Upper lobe of left lung (tissue), 6 donors: ENCODE measurements at regions not wholly inside any gene's neighbourhood (a gene's known extent, or its start where the extent isn't known, plus 50 kb on each side); places are given as distances from the start of the nearest gene placed in this dataset.

Experiments used
- ATAC-seq, 2 donors: fragments of 200-7000 bp; cut with Tn5 transposase; one replicate each; pipeline ENCODE4 v1.9.1; 2022; ENCODE audit warnings: mild to moderate bottlenecking in 2 of 2, moderate library complexity in 2 of 2; ENCODE audit not compliant: low FRiP score in 2 of 2
- DNase-seq, 2 donors: peaks; one replicate each; pipeline ENCODE4 v3.0.0-alpha.2; 2019 to 2020
- H3K27ac ChIP-seq, 4 donors: fragments of 200-600 bp; sonication (generic); one replicate each; pipeline ENCODE4 v1.5.1; 2016 to 2019
- H3K27me3 ChIP-seq, 4 donors: fragments of 200-600 bp; sonication (generic); one replicate each; pipeline ENCODE4 v1.5.1; 2017 to 2019
- H3K36me3 ChIP-seq, 4 donors: fragments of 200-600 bp; sonication (generic); one replicate each; pipeline ENCODE4 v1.5.1; 2016 to 2019
- H3K4me1 ChIP-seq, 4 donors: fragments of 200-600 bp; sonication (generic); one replicate each; pipeline ENCODE4 v1.5.1; 2018 to 2019
- H3K4me3 ChIP-seq, 4 donors: fragments of 200-600 bp; sonication (generic); one replicate each; pipeline ENCODE4 v1.5.1; 2017 to 2019; ENCODE audit warnings: mild to moderate bottlenecking in 2 of 4, moderate library complexity in 1 of 4
- H3K9me3 ChIP-seq, 4 donors: fragments of 200-600 bp; sonication (generic); one replicate each; pipeline ENCODE4 v1.5.1; 2018 to 2019
- EP300 ChIP-seq, 4 donors: sonication (generic); formaldehyde crosslinking; IDR thresholded peaks; one replicate each; pipeline ENCODE4 v1.5.1; 2017; ENCODE audit warnings: antibody characterized with exemption in 4 of 4, control low read depth in 2 of 4
- POLR2A ChIP-seq, 4 donors: fragments of 450-650 bp; IDR thresholded peaks; one replicate each; pipeline ENCODE4 v1.5.1; 2016 to 2017; ENCODE audit warnings: antibody characterized with exemption in 4 of 4, mild to moderate bottlenecking in 2 of 4
- POLR2AphosphoS5 ChIP-seq, 2 donors: sonication (generic); formaldehyde crosslinking; IDR thresholded peaks; one replicate each; pipeline ENCODE4 v1.5.1; 2017; ENCODE audit warnings: antibody characterized with exemption in 2 of 2
- WGBS, 2 donors: methylation state at CpG; one replicate each; pipeline ENCODE4 v1.1.5; 2017 to 2018; 5-methylcytosine and 5-hydroxymethylcytosine counted together
- TF ChIP-seq, protein P1 (sequence below), 6 experiments: fragments of 450-650 bp in 4 of 6; fragments of 200-600 bp in 2 of 6; sonication (generic) in 2 of 6; IDR thresholded peaks; one replicate each; pipeline ENCODE4 v1.5.1; 2016 to 2019; ENCODE audit warnings: antibody characterized with exemption in 6 of 6
- donor health status: DM: no; HTN: no; CAD: no; lungs with moderate emphysema.
- donor health status: DM: no; HTN: yes; CAD: no; lungs with severe emphysema.

DNA sequence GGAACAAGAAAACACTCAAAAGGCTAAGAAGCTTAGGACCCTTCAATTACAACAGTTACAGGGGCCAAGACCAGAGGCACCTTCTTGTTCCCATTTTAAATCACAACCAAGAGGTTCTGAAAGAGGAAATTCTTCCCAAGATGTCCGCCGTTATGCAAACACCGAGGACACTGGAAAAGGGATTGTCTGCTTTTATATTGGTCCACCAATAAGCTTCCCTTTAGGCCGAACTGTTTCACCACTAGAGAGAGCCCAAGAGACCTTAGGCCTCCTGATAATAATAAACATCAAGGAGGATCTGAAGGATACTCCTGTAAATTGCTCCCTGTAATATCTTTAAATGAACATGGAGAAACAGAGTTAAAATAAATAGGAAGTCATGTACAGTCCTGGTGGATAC, 92.6 kb upstream of the NLRP2B start:
- Histone ChIP-seq H3K36me3 (no peaks in the 10 kb centered on the region), H3K27ac (no peak overlapping the region), H3K4me1 (no peaks in the 10 kb centered on the region), H3K4me3 (no peak overlapping the region), H3K9me3 (no peaks in the 10 kb centered on the region), H3K27me3 (no peaks in the 10 kb centered on the region)
- 83 to 87% methylated on average over 4 of the region's 4 CpGs for WGBS, 2 donors
- ATAC-seq (no peak), DNase-seq (no peak)
- TF ChIP-seq POLR2AphosphoS5 (IDR thresholded peaks at IDR 0.05): no peak
- TF ChIP-seq, protein P1, sequence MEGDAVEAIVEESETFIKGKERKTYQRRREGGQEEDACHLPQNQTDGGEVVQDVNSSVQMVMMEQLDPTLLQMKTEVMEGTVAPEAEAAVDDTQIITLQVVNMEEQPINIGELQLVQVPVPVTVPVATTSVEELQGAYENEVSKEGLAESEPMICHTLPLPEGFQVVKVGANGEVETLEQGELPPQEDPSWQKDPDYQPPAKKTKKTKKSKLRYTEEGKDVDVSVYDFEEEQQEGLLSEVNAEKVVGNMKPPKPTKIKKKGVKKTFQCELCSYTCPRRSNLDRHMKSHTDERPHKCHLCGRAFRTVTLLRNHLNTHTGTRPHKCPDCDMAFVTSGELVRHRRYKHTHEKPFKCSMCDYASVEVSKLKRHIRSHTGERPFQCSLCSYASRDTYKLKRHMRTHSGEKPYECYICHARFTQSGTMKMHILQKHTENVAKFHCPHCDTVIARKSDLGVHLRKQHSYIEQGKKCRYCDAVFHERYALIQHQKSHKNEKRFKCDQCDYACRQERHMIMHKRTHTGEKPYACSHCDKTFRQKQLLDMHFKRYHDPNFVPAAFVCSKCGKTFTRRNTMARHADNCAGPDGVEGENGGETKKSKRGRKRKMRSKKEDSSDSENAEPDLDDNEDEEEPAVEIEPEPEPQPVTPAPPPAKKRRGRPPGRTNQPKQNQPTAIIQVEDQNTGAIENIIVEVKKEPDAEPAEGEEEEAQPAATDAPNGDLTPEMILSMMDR (IDR thresholded peaks at IDR 0.05): no peak
- TF ChIP-seq EP300 (IDR thresholded peaks at IDR 0.05): no peak
- no peak for TF ChIP-seq POLR2A (IDR thresholded peaks at IDR 0.05)

DNA sequence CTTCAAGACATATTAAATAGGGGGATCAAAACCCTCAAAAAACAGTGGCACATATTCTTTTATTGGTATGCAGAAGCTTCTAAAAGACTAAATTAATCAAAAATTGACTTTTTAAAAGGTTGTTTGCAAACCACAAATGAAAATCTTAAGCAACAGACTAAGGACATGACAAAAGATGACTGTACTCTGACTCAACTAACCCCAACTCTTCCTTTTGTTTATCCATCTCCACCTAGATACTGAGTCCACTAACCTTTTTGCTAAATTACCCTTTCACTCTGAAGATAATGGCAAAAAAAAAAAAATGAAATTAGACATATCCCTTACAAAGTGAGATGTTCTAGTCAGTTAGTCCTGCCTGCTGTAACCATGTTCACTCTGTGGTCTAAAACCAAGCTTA, 91.6 kb upstream of the NLRP2B start:
- DNase-seq (no peak), ATAC-seq (no peak)
- no peaks in the 10 kb centered on the region for H3K27me3 ChIP-seq
- H3K4me1 ChIP-seq: no peaks in the 10 kb centered on the region
- no peak overlapping the region for H3K27ac ChIP-seq
- H3K36me3 ChIP-seq: no peaks in the 10 kb centered on the region
- H3K4me3 ChIP-seq: no peak overlapping the region
- H3K9me3 ChIP-seq: no peaks in the 10 kb centered on the region
- no peak for TF ChIP-seq POLR2A (IDR thresholded peaks at IDR 0.05)
- TF ChIP-seq, protein P1 (IDR thresholded peaks at IDR 0.05): no peak
- no peak for TF ChIP-seq EP300 (IDR thresholded peaks at IDR 0.05)
- TF ChIP-seq POLR2AphosphoS5 (IDR thresholded peaks at IDR 0.05): no peak

DNA sequence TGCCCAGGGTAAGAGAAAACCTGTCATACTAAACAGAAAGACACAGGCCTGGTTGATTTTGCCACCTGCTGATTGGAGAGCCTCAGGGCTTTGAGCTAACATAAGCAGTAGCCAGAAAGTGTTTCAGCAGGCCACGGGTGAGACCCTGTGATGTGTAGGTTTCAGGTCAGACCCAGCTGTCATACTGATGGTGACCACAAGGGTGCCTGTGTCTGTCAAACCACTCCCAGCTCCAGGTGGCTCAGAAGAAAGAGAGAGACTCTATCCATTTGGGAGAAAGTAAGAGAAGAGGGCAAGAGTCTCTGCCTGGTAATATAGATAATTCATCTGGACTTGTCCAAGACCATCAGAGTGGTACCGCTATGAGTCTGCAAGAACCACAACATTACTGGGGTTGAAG, 72.8 kb upstream of the NLRP2B start:
- WGBS, 2 donors: 66 to 100% methylated on average over 1 to 2 of the region's 2 CpGs
- no peaks in the 10 kb centered on the region for H3K4me1 ChIP-seq
- no peaks in the 10 kb centered on the region for H3K27me3 ChIP-seq
- H3K9me3 ChIP-seq: peaks cover 0 to 6% (median 0%) of the 10 kb centered on the region in 4 donors
- H3K27ac ChIP-seq: no peak overlapping the region
- no peak overlapping the region for H3K4me3 ChIP-seq
- no peaks in the 10 kb centered on the region for H3K36me3 ChIP-seq
- DNase-seq (no peak), ATAC-seq (no peak)
- TF ChIP-seq POLR2A (IDR thresholded peaks at IDR 0.05) (no peak), EP300 (IDR thresholded peaks at IDR 0.05) (no peak), POLR2AphosphoS5 (IDR thresholded peaks at IDR 0.05) (no peak)
- TF ChIP-seq, protein P1 (IDR thresholded peaks at IDR 0.05): no peak

DNA sequence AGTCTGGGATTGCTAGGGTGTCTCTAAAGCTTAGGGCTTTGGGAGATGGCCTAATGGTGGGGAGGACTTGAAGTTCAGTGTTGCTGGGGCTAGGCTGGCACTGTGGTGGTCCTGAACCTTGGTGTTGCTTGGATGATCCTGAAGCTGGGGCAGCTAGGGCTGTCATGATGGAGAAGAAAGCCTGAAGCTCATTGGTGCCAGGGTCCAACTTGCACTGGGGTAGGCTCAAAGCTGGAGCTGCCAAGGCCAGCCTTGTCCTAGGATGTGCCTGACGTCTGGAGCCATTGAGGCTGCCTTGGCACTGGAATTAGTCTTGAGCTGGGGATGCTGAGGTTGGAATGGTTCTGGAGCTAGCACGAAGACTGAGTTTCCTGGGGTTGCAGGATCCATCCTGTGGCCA, 61.0 kb upstream of the NLRP2B start:
- no peaks in the 10 kb centered on the region for H3K36me3 ChIP-seq
- TF ChIP-seq, protein P1 (IDR thresholded peaks at IDR 0.05): no peak
- TF ChIP-seq POLR2A (IDR thresholded peaks at IDR 0.05): no peak
- TF ChIP-seq POLR2AphosphoS5 (IDR thresholded peaks at IDR 0.05): no peak
- TF ChIP-seq EP300 (IDR thresholded peaks at IDR 0.05): no peak
- no peaks in the 10 kb centered on the region for H3K9me3 ChIP-seq
- DNase-seq (no peak), ATAC-seq (no peak)
- 69% methylated on average over 2 of the region's 2 CpGs; no CpG with 5 or more reads in 1 of the 2 donors for WGBS, 2 donors
- H3K27me3 ChIP-seq: no peaks in the 10 kb centered on the region
- H3K4me1 ChIP-seq: no peaks in the 10 kb centered on the region
- H3K4me3 ChIP-seq: no peak overlapping the region
- H3K27ac ChIP-seq: no peak overlapping the region

DNA sequence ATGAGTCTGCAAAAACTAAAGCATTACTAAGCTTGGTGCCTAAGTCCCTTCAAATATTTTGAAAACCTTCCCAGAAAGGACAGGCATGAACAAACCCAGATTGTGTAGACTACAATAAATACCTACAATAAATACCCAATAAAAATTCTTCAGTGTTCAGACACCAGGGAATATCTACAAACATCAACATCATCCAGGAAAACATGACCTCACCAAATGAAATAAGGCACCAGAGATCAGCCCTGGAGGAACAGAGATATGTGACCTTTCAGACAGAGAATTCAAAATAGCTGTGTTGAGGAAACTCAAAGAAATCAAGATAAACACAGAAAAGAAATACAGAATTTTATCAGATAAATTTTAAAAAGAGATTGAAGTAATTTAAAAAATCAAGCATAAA, 57.8 kb upstream of the NLRP2B start:
- Histone ChIP-seq H3K4me3 (no peak overlapping the region), H3K27me3 (no peaks in the 10 kb centered on the region), H3K36me3 (no peaks in the 10 kb centered on the region), H3K27ac (no peak overlapping the region), H3K4me1 (no peaks in the 10 kb centered on the region), H3K9me3 (no peaks in the 10 kb centered on the region)
- TF ChIP-seq POLR2A (IDR thresholded peaks at IDR 0.05): no peak
- TF ChIP-seq, protein P1 (IDR thresholded peaks at IDR 0.05): no peak
- no peak for TF ChIP-seq EP300 (IDR thresholded peaks at IDR 0.05)
- TF ChIP-seq POLR2AphosphoS5 (IDR thresholded peaks at IDR 0.05): no peak
- DNase-seq (no peak), ATAC-seq (no peak)
